MM.1S (cell line): ENCODE measurements at regions not wholly inside any gene's neighbourhood (a gene's known extent, or its start where the extent isn't known, plus 50 kb on each side); places are given as distances from the start of the nearest gene placed in this dataset.

ENCODE experiments used
- DNase-seq: peaks from one replicate; pipeline ENCODE4 v3.0.0-alpha.2; 2015
- H2AFZ ChIP-seq: fragments of 300-600 bp; sonication (generic); 2 replicates; pipeline ENCODE4 v1.6.0; 2016; ENCODE audit warnings: antibody characterized with exemption, low read length
- H3F3A ChIP-seq: fragments of 300-600 bp; sonication (generic); 2 replicates; pipeline ENCODE4 v1.6.1; 2016; ENCODE audit warnings: mild to moderate bottlenecking, antibody characterized with exemption, low read length, moderate library complexity, mixed read lengths; ENCODE audit not compliant: insufficient read depth
- H3K27ac ChIP-seq: fragments of 300-600 bp; sonication (generic); 2 replicates; pipeline ENCODE4 v1.5.1; 2016; ENCODE audit warnings: mild to moderate bottlenecking, low read length
- H3K27me3 ChIP-seq: fragments of 300-600 bp; sonication (generic); replicated peaks from 2 replicates; pipeline ENCODE4 v1.6.0; 2016; ENCODE audit warnings: low read length; ENCODE audit not compliant: insufficient read depth
- H3K36me3 ChIP-seq: fragments of 300-600 bp; sonication (generic); replicated peaks from 2 replicates; pipeline ENCODE4 v1.6.1; 2016; ENCODE audit warnings: mild to moderate bottlenecking, low read length, mixed read lengths; ENCODE audit not compliant: insufficient read depth
- H3K4me1 ChIP-seq: fragments of 300-600 bp; sonication (generic); 2 replicates; pipeline ENCODE4 v1.6.1; 2016; ENCODE audit warnings: low read length, mixed read lengths
- H3K4me2 ChIP-seq: fragments of 300-600 bp; sonication (generic); 2 replicates; pipeline ENCODE4 v1.6.0; 2016; ENCODE audit warnings: low read depth, low read length
- H3K4me3 ChIP-seq: fragments of 300-600 bp; sonication (generic); 2 replicates; pipeline ENCODE4 v1.5.1; 2016; ENCODE audit warnings: low read length, mixed read lengths
- H3K79me2 ChIP-seq: fragments of 300-600 bp; sonication (generic); 2 replicates; pipeline ENCODE4 v1.6.1; 2016; ENCODE audit warnings: mixed run types, low read length, mixed read lengths
- H3K9ac ChIP-seq: fragments of 300-600 bp; sonication (generic); 2 replicates; pipeline ENCODE4 v1.6.1; 2016; ENCODE audit warnings: low read length, mixed read lengths
- H3K9me2 ChIP-seq: fragments of 300-600 bp; sonication (generic); replicated peaks from 2 replicates; pipeline ENCODE4 v1.6.1; 2016; ENCODE audit warnings: mild to moderate bottlenecking, low read length, mixed read lengths; ENCODE audit not compliant: insufficient read depth
- H3K9me3 ChIP-seq: fragments of 300-600 bp; sonication (generic); replicated peaks from 2 replicates; pipeline ENCODE4 v1.6.1; 2016; ENCODE audit warnings: mild to moderate bottlenecking, low read length, mixed read lengths; ENCODE audit not compliant: insufficient read depth
- H4K20me1 ChIP-seq: fragments of 300-600 bp; sonication (generic); 2 replicates; pipeline ENCODE4 v1.6.1; 2016; ENCODE audit warnings: mild to moderate bottlenecking, low read length, moderate library complexity, mixed read lengths; ENCODE audit not compliant: insufficient read depth
- CTCF ChIP-seq: fragments of 300-600 bp; sonication (generic); IDR thresholded peaks from 2 replicates; pipeline ENCODE4 v1.5.1; 2016; ENCODE audit warnings: antibody characterized with exemption, low read length, mixed read lengths
- EZH2 ChIP-seq: fragments of 300-600 bp; sonication (generic); optimal IDR thresholded peaks from 2 replicates; pipeline ENCODE3; 2017; ENCODE audit warnings: low read depth, mild to moderate bottlenecking, antibody characterized with exemption, low read length, mixed read lengths
- EZH2phosphoT487 ChIP-seq: fragments of 300-600 bp; sonication (generic); IDR thresholded peaks from 2 replicates; pipeline ENCODE4 v1.6.1; 2018; ENCODE audit warnings: antibody characterized with exemption, low read length

- no peaks in the 10 kb centered on the region for H3K9me2 ChIP-seq
- H3K4me2 ChIP-seq, result no peak overlapping the region
- no peaks in the 10 kb centered on the region for H3K27me3 ChIP-seq
- H3K9ac ChIP-seq, result no peak overlapping the region
- no peaks in the 10 kb centered on the region for H3K79me2 ChIP-seq
- no peak overlapping the region for H2AFZ ChIP-seq
- DNase-seq, result no peak
- no peak overlapping the region for H3K27ac ChIP-seq
- no peak overlapping the region for H3K4me3 ChIP-seq
- no peaks in the 10 kb centered on the region for H4K20me1 ChIP-seq
- H3F3A ChIP-seq, result no peaks in the 10 kb centered on the region
- no peaks in the 10 kb centered on the region for H3K9me3 ChIP-seq
- no peaks in the 10 kb centered on the region for H3K4me1 ChIP-seq
- TF ChIP-seq CTCF (no peak), EZH2 (no peak), EZH2phosphoT487 (no peak)
- H3K36me3 ChIP-seq, result no peaks in the 10 kb centered on the region
Observed at GRCh38 chr9:73219985-73220626, 68.4 kb downstream of the ANXA1 start.

GRCh38 chr9:73223594-73223993 is 71.9 kb downstream of the ANXA1 start:
- no peaks in the 10 kb centered on the region for H3K4me1 ChIP-seq
- no peak overlapping the region for H3K4me3 ChIP-seq
- H3K36me3 ChIP-seq, result no peaks in the 10 kb centered on the region

GRCh38 chr9:73229543-73229942 is 77.9 kb downstream of the ANXA1 start:
- no peaks in the 10 kb centered on the region for H3K9me3 ChIP-seq
- no peaks in the 10 kb centered on the region for H3K36me3 ChIP-seq
- H3K9ac ChIP-seq, result no peak overlapping the region
- H3F3A ChIP-seq, result no peaks in the 10 kb centered on the region
- no peak overlapping the region for H3K4me3 ChIP-seq
- H3K27ac ChIP-seq, result no peak overlapping the region
- no peaks in the 10 kb centered on the region for H3K79me2 ChIP-seq
- no peak for DNase-seq
- no peaks in the 10 kb centered on the region for H3K9me2 ChIP-seq
- no peak overlapping the region for H2AFZ ChIP-seq
- H3K4me1 ChIP-seq, result no peaks in the 10 kb centered on the region
- no peaks in the 10 kb centered on the region for H4K20me1 ChIP-seq
- no peak for TF ChIP-seq EZH2phosphoT487
- TF ChIP-seq EZH2, result no peak
- TF ChIP-seq CTCF, result no peak
- H3K27me3 ChIP-seq, result no peaks in the 10 kb centered on the region
- no peak overlapping the region for H3K4me2 ChIP-seq

More at GRCh38 chr9:73223594-73223993, 71.9 kb downstream of the ANXA1 start:
- Histone ChIP-seq H3K4me2 (no peak overlapping the region), H3K9me3 (no peaks in the 10 kb centered on the region), H3K27ac (no peak overlapping the region), H2AFZ (no peak overlapping the region), H3F3A (no peaks in the 10 kb centered on the region), H3K9me2 (no peaks in the 10 kb centered on the region), H4K20me1 (no peaks in the 10 kb centered on the region), H3K9ac (no peak overlapping the region), H3K79me2 (no peaks in the 10 kb centered on the region), H3K27me3 (no peaks in the 10 kb centered on the region)
- no peak for DNase-seq
- no peak for TF ChIP-seq EZH2
- TF ChIP-seq CTCF, result no peak
